PFSK-1 (cell line): ENCODE measurements at regions not wholly inside any gene's neighbourhood (a gene's known extent, or its start where the extent isn't known, plus 50 kb on each side); places are given as distances from the start of the nearest gene placed in this dataset.

Source experiments
- POLR2AphosphoS5 ChIP-seq: IDR thresholded peaks from 2 replicates; pipeline ENCODE4 v1.6.1; 2012; ENCODE audit warnings: low read depth, mild to moderate bottlenecking, control low read depth, low read length, moderate library complexity
- SIN3A ChIP-seq: IDR thresholded peaks from 2 replicates; pipeline ENCODE4 v1.6.1; 2012; ENCODE audit warnings: mild to moderate bottlenecking, low read length, moderate library complexity, borderline replicate concordance; ENCODE audit not compliant: insufficient read depth
- TAF1 ChIP-seq: IDR thresholded peaks from 2 replicates; pipeline ENCODE4 v1.6.1; 2012; ENCODE audit warnings: low read length, control low read depth, borderline replicate concordance; ENCODE audit not compliant: insufficient read depth
- TF ChIP-seq, protein P1 (sequence below), 2 experiments: IDR thresholded peaks; 2 replicates each; pipeline versions ENCODE4 v1.6.1 to v1.8.0; 2011 to 2012; ENCODE audit warnings: low read depth in 2 of 2, low read length in 2 of 2, control low read depth in 1 of 2, inconsistent platforms in 1 of 2, mild to moderate bottlenecking in 1 of 2, moderate library complexity in 1 of 2; ENCODE audit not compliant: insufficient read depth in 1 of 2

DNA sequence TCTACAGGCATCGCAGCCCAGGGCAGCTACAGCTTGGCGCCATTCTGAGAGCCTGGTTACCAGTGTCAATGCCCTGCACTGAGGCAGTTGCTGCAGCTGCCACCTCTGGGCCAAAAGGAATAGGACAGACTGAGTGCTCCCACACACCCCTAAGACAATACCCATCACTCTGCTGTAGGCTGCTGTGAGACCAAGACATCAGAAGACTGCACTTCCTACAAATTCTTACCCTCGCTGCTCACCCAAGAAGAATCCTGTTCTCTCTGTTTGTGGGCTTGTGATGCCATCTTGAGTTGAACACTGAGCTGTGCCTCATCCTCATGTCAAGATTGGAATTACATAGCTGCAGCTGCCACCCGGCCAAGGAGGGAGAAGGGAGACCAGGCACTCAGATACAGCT lies 1847.0 kb upstream of the PCDH10 start:
- TF ChIP-seq TAF1 (no peak), SIN3A (no peak), POLR2AphosphoS5 (no peak)
- TF ChIP-seq, protein P1, sequence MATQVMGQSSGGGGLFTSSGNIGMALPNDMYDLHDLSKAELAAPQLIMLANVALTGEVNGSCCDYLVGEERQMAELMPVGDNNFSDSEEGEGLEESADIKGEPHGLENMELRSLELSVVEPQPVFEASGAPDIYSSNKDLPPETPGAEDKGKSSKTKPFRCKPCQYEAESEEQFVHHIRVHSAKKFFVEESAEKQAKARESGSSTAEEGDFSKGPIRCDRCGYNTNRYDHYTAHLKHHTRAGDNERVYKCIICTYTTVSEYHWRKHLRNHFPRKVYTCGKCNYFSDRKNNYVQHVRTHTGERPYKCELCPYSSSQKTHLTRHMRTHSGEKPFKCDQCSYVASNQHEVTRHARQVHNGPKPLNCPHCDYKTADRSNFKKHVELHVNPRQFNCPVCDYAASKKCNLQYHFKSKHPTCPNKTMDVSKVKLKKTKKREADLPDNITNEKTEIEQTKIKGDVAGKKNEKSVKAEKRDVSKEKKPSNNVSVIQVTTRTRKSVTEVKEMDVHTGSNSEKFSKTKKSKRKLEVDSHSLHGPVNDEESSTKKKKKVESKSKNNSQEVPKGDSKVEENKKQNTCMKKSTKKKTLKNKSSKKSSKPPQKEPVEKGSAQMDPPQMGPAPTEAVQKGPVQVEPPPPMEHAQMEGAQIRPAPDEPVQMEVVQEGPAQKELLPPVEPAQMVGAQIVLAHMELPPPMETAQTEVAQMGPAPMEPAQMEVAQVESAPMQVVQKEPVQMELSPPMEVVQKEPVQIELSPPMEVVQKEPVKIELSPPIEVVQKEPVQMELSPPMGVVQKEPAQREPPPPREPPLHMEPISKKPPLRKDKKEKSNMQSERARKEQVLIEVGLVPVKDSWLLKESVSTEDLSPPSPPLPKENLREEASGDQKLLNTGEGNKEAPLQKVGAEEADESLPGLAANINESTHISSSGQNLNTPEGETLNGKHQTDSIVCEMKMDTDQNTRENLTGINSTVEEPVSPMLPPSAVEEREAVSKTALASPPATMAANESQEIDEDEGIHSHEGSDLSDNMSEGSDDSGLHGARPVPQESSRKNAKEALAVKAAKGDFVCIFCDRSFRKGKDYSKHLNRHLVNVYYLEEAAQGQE (IDR thresholded peaks at IDR 0.05; ENCODE audit: insufficient read depth in 1 of 2, low read depth in 2 of 2, low read length in 2 of 2): no peak
